ENCODE measurements at regions not wholly inside any gene's neighbourhood (a gene's known extent, or its start where the extent isn't known, plus 50 kb on each side); places are given as distances from the start of the nearest gene placed in this dataset.

GRCh38 chr11:15723966-15724365 lies 609.2 kb downstream of the INSC start:
- Histone ChIP-seq H3K9me3 (no peaks in the 10 kb centered on the region), H3K9ac (ENCODE audit: low read depth in 2 of 2, low read length in 2 of 2) (no peak overlapping the region), H3K36me3 (no peaks in the 10 kb centered on the region), H3K4me1 (no peaks in the 10 kb centered on the region), H3K27me3 (no peaks in the 10 kb centered on the region), H3K27ac (no peak overlapping the region), H3K4me3 (no peak overlapping the region)
- TF ChIP-seq CTCF (IDR thresholded peaks at IDR 0.05): no peak
- intact Hi-C loops (cut with DNase I): no loop called here
- DNase-seq: no peak

DNA sequence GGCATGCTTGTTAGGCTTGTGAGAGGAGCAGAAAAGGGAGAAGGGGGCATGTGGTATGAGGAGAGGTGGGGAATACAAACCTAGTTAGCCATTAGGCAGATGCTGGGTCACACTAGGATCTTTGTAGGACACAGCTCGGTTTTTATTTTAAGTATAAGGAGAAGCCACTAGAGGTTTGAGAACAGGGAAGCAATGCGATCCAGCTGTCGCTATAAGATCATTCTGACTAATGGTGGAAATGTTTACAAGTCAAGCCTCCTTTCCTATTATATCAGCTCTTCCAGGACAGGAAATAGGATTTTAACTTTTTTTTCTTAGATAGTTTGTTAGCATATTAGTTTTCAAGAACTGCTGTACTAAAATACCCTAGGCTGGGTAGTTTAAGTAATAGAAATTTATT lies 609.9 kb downstream of the INSC start:
- no peak for TF ChIP-seq CTCF (IDR thresholded peaks at IDR 0.05)
- no peaks in the 10 kb centered on the region for H3K36me3 ChIP-seq
- H3K27me3 ChIP-seq: no peaks in the 10 kb centered on the region
- no peak overlapping the region for H3K4me3 ChIP-seq
- intact Hi-C loops (cut with DNase I): no loop called here
- no peak for DNase-seq
- no peaks in the 10 kb centered on the region for H3K9me3 ChIP-seq
- no peaks in the 10 kb centered on the region for H3K4me1 ChIP-seq
- H3K27ac ChIP-seq: no peak overlapping the region
- no peak overlapping the region for H3K9ac ChIP-seq (ENCODE audit: low read depth in 2 of 2, low read length in 2 of 2)

GRCh38 chr11:15725246-15725645 lies 610.5 kb downstream of the INSC start:
- DNase-seq: no peak
- no peak overlapping the region for H3K27ac ChIP-seq
- intact Hi-C loops (cut with DNase I): no loop called here
- H3K9ac ChIP-seq (ENCODE audit: low read depth in 2 of 2, low read length in 2 of 2): no peak overlapping the region
- no peak for TF ChIP-seq CTCF (IDR thresholded peaks at IDR 0.05)
- H3K4me1 ChIP-seq: no peaks in the 10 kb centered on the region
- H3K9me3 ChIP-seq: no peaks in the 10 kb centered on the region
- no peaks in the 10 kb centered on the region for H3K36me3 ChIP-seq
- H3K27me3 ChIP-seq: no peaks in the 10 kb centered on the region
- H3K4me3 ChIP-seq: no peak overlapping the region

DNA sequence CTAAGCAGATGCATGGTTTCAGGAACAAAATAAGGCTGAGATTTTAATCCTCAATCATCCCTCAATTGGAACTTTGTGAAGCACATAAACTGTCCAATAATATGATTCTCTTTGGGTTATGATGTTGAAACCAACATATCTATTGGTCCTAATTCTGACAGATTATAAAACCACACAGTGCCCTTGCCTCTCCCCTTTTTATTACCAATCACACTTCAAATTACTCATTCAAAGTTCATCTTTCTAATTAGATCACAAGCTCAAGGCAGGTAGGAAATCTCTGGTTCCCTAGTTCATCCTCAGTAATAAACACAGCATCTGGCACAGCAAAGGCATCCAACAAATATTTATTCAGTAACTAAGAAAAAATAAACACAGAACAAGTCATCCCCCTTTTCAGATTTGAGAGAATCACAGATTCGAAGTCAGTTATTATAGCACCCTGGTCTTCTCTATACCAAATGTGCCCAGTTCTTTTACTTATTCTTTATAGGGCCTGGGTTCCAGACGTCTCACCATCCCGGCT lies 611.6 kb downstream of the INSC start:
- no peak for DNase-seq

GRCh38 chr11:15726893-15727519 lies 612.3 kb downstream of the INSC start:
- no peak overlapping the region for H3K4me3 ChIP-seq
- intact Hi-C loops (cut with DNase I): no loop called here
- no peak overlapping the region for H3K27ac ChIP-seq
- no peaks in the 10 kb centered on the region for H3K27me3 ChIP-seq
- no peak for TF ChIP-seq CTCF (IDR thresholded peaks at IDR 0.05)
- no peak overlapping the region for H3K9ac ChIP-seq (ENCODE audit: low read depth in 2 of 2, low read length in 2 of 2)
- DNase-seq: no peak
- H3K9me3 ChIP-seq: no peaks in the 10 kb centered on the region
- H3K36me3 ChIP-seq: no peaks in the 10 kb centered on the region
- H3K4me1 ChIP-seq: no peaks in the 10 kb centered on the region

More for the DNA sequence above, 611.6 kb downstream of the INSC start:
- intact Hi-C loops (cut with DNase I): no loop called here
- no peak overlapping the region for H3K4me3 ChIP-seq
- no peak for TF ChIP-seq CTCF (IDR thresholded peaks at IDR 0.05)
- H3K27me3 ChIP-seq: no peaks in the 10 kb centered on the region
- H3K9ac ChIP-seq (ENCODE audit: low read depth in 2 of 2, low read length in 2 of 2): no peak overlapping the region
- no peaks in the 10 kb centered on the region for H3K9me3 ChIP-seq
- H3K27ac ChIP-seq: no peak overlapping the region
- no peaks in the 10 kb centered on the region for H3K36me3 ChIP-seq
- H3K4me1 ChIP-seq: no peaks in the 10 kb centered on the region
